HG03575 (cell line): ENCODE measurements at regions not wholly inside any gene's neighbourhood (a gene's known extent, or its start where the extent isn't known, plus 50 kb on each side); places are given as distances from the start of the nearest gene placed in this dataset.

Experiments used
- ATAC-seq: cut with Tn5 transposase; IDR thresholded peaks from one replicate; pipeline ENCODE4 v1.9.1; 2021; ENCODE audit not compliant: unreplicated experiment, insufficient number of reproducible peaks, low FRiP score; ENCODE audit errors: extremely low read depth

DNA sequence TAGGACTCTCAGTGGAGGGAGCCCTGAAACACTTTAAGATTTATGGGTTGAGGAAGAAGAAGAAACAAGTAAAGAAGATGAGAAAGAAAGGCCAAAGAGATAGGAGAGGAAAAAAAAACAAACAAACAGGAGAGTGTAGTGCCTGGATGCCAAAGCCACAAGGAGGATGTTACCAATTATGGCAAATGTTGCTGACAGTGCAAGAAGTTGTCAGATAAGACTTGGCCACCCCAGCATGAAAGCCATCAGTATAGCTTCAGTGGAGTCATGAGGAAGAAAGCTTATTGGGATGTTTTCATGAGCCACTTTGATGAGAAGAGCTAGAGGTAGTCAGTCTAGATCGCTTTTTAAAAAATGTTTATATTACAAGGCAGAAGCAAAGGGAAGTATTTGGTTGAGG is 380.2 kb upstream of the ADGRL4 start:
- no peak for ATAC-seq

DNA sequence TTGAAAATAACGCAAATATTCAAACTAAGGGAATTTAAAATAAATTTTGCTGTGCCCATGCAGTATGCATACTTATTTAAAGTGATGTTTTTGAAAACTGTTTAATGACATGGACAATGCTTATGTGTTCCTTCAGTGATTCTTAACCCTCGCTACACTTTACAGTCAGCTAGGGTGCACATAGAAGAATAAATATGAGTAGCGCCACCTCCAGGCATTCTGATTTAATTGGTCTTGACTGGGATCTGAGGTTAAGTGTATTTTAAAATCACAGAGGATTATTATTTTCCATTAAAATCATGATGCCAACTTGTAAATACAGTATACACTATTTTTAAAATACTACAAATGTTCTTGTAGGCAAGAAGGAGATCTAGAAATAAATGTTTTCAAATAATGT is 373.5 kb upstream of the ADGRL4 start:
- ATAC-seq: no peak

DNA sequence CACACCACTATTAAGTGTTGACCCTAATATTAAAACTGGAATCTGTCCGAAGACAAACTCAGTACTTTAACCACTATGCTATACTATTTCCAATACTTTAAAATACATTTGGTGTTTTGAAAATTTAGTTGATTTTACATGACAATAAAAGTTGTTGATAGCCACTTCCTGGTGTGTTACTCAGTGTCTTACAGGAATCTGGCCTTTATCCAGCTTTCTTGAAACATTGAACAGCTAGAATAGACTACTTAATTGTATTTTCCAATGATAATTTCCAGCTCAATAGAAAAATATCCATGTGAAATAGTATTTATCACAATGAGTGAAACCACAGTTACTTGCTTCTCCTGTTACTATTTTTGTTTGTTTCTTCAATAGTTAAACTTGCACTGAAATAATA is 369.6 kb upstream of the ADGRL4 start:
- ATAC-seq: no peak

DNA sequence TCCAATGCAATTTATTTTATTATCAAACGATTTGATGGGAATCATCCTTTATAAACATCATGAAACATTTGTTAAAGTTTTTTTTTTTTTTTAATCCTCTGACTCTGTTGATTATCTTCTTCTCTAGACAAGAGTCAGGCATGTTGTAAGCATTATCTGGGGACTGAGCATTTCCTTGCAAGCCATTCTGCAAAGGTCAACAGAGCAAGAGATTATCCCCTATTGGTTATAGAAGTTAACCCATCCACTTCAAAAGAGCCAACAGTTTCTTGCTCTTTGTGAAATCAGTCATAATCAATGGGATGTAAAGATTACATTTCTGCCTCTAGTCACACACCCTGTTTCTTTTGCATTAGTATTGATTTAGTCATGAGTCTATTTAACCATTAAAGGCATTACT is 368.8 kb upstream of the ADGRL4 start:
- ATAC-seq: no peak

DNA sequence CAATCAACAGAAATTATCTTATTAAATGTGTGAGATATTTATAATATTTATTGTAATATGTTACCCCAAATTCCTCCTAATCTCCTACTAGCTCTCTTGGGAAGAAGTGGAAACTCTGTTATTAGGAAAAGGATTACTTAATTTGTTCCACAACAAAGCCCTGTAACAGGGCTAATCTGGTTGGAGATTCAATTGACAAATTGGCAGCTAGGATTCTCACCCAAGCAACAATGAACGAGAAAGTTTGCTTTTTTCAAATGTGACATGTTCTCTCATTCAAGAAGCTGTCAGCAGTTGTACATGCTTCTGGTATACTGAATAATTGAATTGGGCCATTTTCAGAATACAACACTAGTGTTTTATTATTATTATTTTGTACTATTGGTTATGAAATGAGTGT is 367.9 kb upstream of the ADGRL4 start:
- ATAC-seq: no peak

DNA sequence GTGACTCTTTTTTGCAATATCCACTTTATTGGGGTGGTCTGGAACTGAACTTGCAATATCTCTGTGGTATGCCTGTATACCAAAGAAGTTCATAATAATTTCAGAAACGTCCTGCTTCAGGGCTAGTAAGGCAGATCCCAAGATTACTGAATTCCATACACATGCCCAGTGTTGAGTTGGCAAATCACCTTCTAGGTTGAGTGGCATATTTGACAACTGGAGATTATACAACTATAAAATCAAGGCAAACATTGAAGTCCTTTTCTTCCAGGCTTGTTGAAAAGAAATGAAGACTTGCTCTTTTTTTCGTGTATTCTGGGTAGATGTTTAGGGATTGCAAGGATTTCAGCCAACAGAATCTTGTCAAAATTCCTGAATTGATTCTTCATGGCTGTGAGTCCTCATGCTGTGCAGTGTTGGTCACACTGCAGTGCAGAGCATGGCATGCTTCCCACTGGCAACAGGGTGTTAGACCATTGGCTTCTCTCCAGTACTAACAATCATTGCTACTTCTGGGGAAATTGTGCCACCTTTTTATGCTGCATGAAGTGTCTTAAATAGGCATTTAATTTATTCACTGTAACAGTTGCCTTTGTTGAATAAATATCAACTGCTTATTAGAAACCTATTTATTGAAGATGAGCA is 367.1 kb upstream of the ADGRL4 start:
- ATAC-seq: no peak

DNA sequence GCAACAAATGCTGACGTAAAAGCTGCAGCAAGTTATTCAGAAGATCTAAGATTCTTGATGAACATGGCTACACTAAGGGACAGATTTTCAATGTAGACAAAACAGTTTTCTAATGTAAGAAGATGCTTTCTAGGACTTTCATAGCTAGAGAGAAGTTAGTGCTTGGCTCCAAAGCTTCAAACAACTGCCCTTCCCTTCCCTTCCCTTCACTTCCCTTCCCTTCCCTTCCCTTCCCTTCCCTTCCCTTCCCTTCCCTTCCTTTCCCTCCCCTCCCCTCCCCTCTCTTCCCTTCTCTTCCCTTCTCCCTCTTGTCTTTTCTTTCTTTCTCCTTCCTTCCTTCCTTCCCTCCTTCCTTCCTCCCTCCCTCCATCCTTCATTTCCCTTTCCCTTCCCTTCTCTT is 365.3 kb upstream of the ADGRL4 start:
- ATAC-seq: no peak

DNA sequence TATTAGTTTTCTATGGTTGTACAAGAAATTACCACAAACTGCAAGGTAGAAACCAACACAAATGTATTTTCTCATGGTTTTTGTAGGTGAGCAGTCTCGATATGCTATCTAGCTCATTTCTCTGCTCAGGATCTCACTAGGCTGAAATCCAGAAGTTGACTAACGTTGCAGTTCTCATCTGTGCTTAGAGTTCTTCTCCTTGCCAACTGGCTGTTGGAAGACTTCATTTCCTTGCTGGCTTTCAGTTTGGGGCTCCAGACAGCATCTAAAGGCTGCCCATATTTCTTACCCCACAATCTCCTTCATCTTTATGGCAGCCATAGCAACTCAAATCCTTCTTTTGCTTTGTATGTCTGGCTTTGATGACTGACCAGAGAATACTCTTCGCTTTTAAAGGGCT is 362.6 kb upstream of the ADGRL4 start:
- ATAC-seq: no peak

DNA sequence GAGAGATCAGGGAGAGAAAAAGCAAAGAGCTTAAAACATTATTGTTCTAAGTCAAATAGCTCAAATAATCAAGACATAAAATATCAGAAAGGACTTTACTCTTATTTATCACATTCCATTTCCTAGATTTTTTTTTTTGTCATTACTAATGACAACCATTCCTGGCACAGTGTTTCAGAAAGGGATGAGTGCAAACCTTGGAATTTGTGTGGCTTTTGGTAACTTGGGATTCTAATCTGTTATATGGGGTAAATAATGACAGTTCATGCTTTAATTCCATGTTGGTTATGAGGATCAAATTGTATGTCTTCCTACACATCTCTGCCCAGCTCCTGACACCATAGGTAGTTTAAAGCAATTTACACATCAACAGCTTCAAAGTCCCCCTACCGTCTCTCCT is 358.4 kb upstream of the ADGRL4 start:
- ATAC-seq: no peak

DNA sequence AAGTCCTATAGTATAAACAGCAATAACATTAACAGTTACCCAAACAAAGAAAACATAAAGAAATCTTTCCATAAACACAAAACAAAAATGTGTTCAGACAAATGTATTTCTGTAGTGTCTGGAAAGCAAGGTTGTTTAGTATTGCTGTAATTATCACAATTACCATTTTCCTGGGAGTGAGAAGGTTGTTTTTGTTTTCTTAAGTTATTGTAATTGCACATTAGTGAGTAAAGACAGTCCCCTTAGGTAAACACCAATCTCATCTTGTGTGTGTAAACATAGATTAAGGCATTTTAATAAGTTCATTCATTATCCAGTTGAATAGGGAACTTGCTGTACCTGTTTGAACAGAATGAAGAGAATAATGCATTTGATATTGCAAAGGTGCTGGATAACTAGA is 356.9 kb upstream of the ADGRL4 start:
- ATAC-seq: no peak

DNA sequence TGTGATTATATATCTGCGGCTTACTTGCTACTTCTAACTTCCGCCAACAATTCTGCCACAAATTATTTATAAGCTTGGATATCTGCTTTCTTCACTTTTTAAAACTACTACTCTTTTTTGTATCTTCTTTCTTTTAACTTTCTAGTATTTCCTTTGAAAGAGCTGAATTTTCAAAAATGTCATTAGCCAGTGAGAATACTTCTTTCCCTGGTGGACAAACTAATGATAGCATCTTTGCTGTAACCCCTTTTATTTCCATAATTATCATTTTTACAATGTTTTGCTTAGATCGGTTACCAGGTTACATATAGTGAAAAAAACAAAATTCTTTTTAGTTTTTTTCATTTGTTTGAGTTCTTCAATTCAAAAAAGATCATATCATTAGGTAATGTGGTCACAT is 355.9 kb upstream of the ADGRL4 start:
- ATAC-seq: no peak

DNA sequence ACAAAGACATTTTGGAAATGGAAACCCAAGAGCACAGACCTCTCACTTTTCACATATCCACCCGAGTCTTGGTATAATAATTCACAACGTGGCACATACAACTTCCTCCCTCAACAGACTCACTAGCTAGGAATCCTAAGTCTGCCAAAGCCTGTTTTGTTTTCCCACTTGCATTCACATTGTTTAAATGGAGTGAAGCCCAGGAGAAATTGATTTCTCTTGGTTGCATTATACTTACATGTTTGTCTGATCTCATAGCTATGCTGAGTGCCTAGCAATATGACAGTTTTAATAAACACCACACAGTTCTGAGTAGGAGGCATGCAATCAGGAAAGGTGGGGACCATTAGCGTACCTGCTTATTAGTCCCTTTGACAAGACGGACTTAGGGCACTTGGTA is 348.6 kb upstream of the ADGRL4 start:
- ATAC-seq: no peak

DNA sequence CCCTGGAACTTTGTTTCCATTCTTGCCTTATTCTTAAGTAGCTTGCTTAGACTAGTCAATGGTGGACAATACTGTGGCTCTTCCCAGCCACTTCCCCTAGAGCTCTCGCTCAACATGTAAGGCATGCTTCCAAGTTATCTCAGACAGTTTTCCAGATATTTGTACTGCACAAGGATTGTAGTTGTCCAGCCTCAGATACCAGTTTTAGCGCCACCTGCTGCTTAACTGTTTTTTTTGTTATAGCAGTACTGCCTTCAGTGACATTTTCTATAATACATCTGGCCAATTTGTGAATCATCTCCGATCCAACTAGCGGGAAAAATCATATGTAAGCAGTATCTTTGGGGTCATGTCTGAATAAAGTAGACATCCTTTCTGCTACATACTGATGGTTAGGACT is 346.7 kb upstream of the ADGRL4 start:
- no peak for ATAC-seq

DNA sequence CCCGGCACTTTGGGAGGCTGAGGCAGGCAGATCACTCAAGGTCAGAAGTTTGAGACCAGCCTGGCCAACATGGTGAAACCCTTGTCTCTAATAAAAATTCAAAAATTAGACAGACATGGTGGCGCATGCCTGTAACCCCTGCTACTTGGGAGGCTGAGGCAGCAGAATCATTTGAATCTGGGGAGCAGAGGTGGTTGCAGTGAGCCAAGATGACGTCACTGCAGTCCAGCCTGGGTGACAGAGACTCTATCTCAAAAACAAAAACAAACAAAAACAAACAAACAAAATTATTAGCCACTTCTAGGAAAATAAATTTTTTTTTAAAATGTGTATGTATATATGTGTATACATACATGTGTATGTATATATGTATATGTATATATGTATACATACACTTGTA is 320.3 kb upstream of the ADGRL4 start:
- ATAC-seq: no peak

DNA sequence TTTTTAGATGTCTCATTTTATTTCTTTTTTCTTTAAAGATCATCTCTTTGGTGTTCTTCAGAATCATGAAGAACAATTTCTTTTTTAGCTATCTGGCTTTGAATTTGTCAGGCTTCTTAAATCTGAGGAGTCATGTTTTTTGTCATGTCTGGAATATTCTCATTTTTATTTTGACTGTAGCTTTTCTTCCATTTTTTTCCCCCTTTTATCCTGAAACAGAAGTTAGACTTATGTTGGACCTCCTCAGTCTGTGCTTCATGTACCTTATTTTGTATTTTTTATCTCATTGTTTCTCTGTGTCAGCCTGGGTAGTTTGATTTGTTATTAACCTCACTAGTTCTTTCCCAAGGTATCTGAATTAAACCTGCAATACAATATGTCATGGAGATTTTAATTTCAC is 319.2 kb upstream of the ADGRL4 start:
- no peak for ATAC-seq

DNA sequence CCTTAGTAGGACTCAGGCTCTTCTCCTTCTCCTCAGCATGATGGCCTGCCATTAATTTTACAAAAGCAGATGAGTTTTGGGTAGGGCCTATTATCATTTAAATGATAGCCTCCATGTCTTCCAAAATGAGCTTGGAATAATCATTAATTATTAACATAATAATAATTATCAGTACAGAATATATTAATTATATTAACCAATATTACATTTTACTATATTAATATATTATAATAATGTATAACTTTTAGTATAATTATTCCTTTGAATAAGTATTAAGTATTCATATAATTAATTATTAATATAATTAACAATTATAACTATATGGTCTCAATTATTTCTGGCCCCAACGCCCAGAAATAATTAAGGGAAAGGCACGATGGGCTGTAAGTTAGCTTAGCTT is 318.6 kb upstream of the ADGRL4 start:
- ATAC-seq: no peak

DNA sequence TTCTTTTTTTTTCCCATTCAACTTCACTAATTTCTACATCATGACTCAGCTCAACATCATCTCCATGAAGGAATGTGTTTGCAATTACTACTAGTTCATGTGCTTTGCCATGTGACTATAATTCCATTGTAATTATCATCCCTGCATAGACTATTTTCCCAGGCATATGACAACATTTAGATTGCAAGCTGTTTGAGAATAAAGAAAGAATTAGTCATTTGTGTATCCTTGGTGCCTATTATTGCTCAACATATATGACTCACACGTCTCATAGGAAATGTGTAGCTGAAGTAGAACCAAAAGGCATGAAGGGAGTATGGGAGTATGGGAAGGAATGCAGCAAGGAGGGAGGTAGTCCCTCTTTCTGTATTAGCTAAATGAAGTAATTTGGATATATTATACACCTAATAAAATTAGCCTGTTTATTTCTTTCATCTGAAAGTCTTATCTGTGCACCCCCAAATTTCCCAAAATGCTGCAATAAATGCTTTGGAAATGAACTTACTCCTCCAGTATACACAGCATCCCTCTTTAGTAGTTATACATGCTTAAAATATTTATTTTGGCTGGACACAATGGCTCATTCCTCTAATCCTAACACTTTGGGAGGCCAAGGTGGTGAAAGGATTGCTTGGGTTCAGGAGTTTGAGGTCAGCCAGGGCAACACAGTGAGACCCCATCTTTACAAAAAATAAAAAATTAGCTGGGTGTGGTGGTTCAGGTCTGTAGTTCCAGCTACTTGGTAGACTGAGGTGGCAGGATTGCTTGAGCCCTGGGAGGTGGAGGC is 316.9 kb upstream of the ADGRL4 start:
- ATAC-seq: no peak

DNA sequence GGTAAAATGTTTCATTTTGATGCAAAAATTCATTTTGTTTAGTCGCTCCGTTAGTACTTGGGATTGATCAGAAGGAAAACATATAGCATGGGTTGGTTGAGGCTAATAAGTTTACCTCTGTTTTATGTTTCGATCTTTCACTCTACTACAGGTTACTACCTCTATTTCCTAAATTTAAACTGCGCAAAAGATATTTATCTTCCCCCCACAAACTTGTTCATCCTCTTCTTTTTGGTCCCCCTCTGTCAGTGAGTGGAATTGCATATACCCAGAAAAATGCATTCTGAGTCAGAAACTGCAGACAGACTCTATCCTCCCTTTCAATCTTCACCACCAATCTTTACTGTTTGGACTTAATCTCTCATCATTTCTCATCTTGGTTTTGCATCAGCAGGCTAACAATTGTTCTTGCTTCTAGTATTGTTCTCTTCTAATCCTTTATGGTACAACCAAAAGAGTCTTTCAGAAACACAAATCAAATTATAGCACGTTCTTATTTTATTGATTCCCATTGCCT is 316.0 kb upstream of the ADGRL4 start:
- no peak for ATAC-seq

DNA sequence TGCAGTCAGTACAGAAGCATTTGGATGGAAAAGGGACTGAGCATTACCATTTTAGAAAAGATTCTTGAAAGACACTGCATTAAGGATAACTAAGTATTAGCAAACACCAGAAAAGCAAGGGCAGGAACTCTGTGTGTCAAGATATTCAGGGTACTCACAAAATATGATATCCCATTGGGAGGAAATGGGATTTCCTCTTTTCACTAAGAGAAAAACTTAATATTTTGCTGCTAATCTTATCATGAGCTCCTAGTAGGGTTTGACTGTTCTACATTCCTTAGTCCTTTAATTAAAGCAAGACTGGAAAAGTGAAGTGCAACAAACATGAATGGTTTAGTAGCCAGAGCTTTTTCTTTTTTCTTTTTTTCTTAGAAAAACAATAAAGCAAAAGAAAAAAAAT is 305.9 kb upstream of the ADGRL4 start:
- ATAC-seq: no peak

DNA sequence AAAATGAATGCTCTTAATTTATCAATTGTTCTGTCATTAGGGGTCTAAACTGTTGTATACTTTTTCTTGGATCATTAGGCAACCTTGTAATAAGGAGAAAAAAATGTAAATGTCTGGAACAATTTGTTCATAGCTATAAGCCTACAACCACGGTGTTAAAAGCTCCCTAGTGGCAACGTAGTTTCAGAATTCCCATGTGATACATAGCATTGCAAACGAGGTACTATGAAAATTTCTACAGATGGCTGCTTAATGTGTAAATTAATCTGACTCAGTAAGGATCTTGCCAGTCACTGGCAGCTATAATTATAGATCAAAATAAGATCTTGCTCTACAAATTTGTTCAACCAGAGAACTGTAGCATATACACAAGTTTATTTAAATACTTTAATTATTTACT is 304.1 kb upstream of the ADGRL4 start:
- no peak for ATAC-seq

DNA sequence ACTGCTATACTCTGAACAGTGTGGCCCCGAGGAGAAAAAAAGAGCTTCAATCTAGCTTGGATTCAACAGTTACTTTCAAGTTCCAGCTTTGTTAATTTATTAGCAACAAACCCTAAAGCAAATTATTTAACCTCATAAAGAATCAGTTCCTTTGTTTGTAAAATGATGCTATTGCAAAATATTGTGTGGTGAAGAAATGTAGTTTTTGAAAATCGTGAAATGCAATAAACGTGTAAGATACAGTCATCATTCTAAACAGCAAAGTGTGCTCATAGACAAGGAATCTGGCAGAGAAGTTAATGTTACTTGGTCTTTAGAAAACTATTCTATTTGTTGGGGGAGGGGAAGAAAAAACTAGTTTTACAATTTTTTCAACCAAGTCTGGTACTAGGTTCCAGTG is 297.6 kb upstream of the ADGRL4 start:
- ATAC-seq: no peak
